ENCODE measurements at regions not wholly inside any gene's neighbourhood (a gene's known extent, or its start where the extent isn't known, plus 50 kb on each side); places are given as distances from the start of the nearest gene placed in this dataset.

DNA sequence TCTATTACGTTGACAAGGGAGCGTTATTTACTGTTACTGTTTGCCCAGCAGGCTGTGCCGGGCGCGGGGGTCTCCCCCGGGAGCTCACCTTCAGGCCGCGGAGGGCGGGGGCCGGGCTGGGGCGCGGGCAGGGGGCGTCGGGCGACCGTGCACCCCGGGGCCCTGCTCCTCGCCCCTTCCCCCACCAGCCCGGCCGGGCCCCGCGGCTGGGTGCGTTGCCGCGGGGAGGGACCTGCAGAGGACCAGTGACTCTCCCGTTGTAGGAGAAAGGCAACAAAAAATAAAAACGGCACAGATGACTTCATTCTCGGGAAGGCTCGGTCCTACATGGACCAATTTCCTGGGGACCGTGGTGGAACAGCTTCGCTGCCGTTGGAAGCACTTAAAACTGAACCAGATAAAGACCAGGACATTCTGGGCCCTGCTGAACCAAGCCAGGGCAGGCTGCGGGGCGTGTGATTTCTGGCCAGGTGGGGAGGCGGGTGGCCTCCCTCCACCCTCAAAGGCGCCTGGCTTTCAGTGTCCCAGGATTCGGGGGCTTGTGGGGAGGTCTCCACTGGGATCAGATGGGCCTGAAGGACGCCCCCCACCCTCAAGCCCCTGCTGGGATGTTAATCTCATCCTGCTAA lies 57.4 kb downstream of the IGLL1 start:
- DNase-seq = no peak

DNA sequence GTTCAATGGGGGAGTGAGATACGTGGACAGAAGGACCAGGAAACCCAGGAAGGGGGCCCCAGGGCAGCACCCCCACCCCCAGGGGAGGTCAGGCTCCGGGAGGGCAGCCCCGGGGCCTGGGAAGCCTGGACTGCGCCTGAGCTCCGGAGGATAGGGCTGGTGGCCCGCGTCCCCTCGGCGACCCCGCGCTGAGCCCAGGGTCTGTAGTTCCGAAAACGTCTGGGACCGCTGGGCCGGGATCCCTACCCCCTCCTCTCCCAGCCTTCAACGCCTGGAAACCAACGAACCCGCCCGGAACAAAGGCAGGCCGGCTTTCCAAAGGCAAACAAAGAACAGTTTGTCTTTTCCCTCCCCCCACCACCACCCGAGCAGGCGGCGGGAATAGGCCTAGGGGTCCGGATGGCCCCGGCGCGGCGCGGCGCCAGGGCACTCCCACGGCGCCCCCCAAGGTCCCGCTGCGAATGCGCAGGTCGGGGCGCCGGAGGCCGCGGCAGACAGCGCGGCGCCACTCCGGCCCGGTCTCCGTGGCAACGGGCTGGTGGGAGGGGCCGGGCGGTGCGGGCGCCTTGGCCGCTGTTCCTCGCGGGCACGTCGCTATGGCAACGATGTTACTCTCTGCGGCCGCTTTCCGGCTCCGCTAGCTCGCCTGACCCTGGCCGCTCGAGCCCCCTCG lies 58.5 kb downstream of the IGLL1 start:
- DNase-seq = peak; percentile 90

DNA sequence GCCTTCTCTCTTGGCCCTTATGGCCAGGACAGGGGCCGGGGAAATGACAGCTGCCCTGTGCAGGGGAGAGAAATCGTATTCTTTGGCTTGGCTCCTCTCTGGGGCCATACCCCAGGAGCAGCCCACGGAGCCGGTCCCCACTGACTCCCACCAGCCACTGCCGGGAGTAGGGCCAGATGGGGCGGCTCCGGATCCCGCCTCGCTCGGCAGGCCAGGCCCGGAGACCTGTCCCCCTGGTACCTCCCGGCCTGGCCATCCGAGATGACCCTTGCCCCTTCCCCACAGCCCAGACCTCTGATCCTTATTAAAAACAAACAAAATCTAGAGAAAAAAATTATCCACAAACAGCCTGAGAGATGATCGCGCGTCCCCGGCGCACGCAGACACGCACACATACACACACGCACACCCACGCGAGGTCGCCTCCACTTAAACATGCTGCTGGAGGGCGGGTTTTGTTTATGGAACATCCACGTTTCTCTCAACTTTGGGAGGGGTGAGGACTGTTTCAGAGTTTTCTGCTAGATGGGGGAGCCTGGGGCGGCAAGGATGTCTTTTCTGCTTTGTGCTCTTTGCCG lies 59.1 kb downstream of the IGLL1 start:
- peak; percentile 13 for DNase-seq

DNA sequence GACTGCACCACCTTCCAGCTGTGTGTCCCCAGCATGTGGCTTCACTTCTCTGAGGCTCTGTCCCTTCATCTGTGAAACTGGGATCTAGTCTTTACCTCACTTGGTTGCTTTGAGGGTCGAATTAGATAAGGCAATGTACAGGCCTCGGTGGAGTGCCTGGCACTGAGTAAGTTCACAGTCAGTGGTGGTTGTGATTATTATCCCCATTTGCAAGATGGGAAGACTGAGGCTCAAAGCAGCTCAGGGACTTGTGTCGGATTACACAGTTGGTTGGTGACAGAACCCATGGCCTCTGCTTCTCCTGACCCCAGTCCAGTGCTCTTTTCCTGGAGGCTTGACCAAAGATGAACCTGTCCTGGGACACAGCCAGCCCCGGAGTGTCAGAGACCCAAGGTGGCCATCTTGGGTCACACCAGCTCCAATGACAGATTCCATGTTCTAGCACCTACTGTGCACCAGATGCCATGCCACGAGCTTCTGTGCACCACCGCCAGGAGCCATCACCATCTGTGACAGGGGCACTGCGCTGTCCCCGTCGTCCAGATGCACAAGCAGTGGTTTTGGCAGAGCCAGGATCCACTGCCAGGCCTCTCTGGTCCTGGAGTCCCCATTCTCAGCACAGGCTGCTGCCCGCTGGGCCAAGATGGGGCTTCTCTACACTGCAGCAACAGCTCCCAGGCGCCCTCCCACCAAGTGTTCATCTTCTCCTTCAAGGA lies 60.5 kb downstream of the IGLL1 start:
- DNase-seq = no peak

DNA sequence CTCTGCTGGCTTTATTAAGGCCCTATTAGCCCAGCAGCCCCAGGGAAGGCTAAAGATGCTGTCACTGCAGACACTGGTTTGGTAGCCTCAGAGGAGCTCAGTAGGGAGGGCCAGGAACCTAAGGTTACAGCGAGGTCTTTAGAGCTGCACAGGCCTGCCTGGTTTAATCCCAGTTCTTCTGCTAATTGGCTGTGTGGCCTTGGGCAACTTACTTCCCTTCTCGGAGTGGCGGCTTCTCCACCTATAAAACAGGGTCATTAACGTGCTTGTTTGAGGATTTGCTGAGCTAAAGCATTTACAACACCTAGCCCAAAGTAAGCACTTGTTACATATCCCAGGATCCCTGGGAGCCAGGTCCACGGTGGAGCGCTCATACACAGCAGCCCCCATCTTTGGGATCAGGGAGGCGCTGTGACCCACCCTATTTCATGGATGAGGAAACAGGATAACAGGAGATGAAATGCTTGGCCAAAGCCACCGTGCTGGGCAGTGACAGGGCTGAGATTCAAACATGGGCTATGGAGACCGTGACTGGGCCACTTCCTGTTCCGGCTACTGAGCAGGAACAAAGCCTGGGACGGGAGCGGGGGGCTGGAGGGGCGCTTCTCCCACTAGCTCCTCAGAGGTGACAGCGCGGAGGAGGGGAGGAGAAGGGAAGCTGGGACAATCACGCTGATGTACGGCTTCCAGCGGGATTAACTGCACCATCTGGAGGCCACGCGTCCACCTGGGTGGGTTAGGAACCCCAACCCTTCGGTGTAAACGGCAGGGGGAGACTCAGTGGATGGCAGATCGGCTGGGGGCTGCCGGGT lies 61.5 kb downstream of the IGLL1 start:
- DNase-seq = no peak

DNA sequence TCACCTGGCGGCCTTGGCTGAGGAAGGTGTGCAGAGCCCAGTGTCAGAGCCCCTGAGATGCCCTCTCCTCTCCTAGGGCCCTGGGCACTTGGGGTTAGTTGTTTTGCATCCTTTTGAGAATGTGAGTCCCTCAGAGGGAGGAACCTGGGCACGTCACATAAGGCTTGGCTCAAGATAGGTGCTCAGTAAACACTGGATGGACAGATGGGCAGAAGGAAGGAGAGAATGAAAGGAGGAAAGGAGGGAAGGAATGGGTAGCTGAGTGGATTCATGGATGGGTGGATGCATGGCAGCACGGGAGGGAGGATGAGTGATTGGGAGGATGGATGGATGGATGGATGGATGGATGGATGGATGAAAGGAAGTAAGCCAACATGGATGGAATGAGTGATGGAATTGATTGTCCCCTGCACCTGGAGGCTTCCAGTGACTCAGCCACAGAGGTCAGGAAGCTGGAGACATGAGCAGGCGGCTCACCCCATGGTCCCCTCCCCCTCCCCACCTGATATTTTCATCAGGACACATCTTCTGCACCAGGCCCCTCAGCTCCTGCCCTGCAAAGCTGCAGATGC lies 62.2 kb downstream of the IGLL1 start:
- no peak for DNase-seq

DNA sequence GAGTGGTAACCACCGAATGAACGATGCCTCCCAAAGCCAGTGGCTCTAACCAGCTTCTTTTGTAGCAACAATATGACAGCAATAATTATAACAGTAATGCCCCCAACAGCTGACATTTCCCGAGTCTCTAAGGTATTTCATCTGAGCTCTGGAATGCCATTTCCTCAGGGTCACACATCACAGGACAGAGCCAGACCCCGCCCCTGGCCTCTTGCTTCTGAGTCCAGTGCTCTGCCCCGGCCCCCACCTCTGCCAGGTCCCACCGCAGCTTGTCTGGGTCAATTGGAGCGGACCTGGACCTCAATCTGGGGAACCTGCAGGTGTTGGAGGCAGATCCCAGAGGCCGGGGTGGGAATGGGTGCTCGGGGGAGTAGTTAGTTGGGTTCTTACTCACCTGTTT lies 63.8 kb downstream of the IGLL1 start:
- DNase-seq = no peak

DNA sequence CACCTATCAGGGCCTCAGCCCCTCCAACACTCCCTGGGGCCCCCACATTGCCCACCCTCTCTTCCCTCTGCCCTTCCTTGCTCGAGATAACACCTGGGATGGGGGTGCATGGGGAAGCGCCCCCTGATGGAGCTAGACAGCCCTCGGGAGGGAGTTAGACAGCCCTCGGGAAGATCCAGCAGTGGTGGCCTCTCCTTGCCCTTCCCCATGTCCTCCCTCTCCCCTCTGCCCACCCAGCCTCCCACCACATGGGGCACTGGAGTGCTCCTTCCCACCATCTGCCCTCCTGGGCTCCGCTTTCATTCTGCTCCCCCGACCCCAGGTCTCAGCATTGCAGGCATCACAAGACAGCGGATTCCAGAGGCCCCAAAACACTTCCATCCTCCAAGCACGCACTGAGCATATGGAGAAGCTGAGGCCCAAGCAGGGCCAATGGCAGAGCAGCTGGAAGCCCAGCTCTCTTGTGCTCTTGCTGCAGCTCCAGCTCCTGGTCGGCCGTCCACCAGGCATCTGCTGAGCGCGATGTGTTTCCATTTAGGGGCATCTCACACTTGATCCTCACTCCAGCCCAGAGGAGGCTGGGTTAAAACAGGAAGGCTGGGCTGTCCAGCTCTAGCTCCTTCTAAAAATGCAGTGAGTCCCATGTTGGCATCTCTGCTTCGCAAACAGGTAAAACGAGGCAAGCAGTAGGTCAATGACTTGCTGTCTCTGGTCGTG lies 65.6 kb downstream of the IGLL1 start:
- no peak for DNase-seq

DNA sequence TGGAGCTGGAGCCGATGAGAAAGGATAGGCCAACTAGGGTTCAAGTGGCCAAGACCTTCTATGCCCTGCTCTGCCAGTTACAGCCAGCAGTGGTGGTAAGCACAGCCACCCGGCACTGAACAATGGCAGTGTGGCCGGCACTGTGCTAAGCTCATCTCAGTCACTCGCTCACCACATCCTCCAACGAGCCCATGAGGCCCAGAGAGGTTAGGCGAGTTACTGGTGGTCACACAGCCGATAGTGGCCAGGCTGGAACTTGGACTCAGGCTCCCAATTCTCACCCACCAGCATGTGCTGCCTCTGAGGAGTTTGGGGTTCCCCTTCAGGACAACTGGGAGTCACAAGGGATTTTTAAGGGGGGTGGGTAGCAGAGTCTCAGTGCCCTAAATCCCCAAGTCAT lies 66.4 kb downstream of the IGLL1 start:
- no peak for DNase-seq

DNA sequence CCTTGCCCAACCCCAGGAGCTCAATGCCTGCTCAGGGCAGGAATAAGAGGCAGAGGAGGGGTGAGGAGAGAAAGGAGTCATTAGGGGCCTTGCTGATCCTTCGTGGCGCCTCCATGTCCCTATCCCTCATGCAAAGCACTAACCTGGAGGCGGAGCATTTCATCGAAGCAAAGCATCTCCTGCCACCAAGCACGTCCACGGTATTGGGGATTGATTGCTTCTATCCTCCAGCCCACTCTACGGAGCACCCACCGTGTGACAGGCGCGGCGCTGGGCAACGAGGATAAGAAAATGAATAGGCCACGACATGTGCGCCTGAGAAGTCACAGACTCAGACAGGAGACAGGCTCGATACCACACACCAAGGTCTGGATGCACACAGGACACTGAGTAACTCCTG lies 67.0 kb downstream of the IGLL1 start:
- DNase-seq = no peak

DNA sequence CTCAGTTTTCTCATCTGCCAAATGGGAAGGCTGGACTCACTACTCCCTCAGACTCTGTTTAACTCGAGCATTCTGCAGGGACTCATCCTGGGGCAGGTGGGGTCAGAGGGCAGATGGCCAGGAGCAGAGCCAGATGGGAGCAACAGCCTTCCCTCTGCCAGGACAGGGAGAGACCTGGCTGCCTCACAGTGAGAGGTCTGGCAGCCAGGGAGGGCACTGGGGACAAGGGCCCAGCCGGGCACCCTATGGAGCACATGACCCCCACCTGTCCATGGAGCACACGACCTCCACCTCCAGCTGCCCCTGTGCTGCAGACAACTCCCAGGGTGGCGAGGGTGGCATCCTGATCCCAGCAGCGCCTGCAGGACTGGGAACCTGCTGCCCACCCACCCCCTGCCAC lies 67.4 kb downstream of the IGLL1 start:
- no peak for DNase-seq

DNA sequence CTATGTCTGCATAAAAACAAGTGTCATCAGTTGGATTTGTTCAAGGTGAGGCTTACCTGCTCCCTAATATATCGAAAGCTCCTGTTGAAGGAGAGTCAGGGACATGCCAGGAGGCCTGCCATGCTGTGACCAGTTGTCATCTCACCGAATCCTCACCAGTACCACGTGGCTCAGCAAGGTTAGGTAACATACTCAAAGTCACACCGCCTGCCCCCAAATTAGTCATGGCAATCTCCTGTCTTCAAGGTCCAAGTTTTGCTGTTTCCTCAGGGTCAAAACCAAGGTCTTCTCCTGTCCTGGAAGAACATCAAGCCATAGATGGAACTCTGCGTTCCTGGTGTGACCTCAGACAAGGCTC lies 67.8 kb downstream of the IGLL1 start:
- DNase-seq = no peak

DNA sequence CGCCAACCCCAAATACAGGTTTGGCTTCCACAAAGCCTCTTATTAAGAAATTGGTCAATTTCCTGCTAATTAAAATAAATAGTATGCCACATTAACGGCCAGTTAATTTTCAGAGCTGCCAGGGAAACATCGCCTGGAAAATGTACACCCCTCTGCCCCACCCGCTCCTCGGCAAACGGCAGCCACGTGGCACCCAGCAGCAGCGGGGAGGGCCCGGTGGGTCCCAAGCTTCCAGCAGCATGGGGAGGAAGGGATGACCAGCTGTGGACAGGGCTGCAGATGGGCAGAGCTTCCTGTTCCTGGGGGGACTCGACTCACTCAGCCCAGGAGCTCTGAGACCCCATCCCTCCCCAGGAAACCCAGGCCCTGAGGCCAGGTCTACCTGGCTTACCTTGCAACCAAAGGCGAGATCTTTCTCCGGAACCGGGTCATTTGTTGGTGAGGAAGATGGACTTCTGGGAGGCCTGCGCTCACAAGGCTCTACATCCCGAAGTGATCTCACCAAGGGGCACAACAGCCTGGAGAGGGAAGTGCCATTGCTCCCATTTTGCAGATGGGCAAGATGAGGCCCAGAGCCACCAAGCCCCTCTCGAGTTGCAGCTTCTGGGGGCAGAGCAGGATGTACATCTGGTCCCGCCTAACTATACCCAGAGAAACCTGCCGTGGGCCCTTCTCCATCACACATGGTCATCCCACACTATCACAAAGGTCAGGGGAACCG lies 68.3 kb downstream of the IGLL1 start:
- no peak for DNase-seq

DNA sequence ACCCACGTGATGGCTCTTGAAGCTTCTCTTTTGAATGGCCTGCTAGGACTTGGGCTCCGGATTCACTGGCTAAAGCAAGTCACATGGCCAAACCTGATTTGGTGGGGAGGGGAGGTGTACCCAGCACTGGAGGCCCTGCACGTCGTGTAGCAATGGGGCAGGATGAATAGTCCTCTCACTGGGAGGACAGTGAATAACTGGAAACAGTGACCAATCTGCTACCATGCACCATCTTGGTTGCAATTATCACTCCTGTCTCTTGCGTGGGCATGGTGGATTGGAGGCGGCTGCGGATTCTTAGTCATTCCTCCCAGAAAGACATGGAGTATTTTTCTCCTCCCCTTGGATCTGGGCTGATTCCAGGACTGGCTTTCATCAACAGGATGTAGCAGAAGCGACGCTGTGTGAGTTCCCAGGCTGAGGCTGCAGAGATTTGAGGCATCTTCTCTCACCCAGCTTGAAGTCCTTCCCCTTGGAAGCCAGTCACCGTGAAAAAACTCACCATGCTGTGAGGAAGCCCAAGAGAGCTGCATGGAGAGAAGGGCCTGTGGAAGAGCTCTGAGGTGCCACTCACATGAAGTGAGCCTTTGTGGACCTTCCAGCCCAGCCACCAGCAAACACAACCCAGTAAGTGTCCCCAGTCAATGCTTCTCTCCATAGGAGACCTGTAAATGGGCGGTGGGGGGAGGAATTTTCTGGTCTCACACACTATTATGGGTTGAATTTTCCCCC lies 70.4 kb downstream of the IGLL1 start:
- DNase-seq = peak; percentile 25

DNA sequence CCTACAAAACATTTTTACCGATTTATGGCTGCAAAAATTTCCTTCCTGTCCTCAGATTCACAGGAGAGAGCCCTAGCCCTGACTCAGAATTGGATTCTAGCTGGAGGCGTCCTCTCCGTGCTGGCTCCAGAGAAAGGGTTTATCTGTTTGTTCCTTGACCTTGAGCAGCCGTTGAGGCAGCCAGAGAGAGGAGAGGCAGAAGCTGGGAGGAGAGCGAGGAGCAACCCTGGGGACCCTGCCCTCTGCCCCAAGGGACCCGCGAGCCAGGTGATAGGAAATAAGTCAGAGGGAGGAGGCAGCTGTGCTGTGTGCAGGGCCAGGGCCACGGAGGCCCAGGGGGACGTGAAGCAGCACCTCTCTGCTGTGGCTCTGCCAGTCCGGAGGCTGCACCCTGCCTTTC lies 75.6 kb downstream of the IGLL1 start:
- DNase-seq = no peak

DNA sequence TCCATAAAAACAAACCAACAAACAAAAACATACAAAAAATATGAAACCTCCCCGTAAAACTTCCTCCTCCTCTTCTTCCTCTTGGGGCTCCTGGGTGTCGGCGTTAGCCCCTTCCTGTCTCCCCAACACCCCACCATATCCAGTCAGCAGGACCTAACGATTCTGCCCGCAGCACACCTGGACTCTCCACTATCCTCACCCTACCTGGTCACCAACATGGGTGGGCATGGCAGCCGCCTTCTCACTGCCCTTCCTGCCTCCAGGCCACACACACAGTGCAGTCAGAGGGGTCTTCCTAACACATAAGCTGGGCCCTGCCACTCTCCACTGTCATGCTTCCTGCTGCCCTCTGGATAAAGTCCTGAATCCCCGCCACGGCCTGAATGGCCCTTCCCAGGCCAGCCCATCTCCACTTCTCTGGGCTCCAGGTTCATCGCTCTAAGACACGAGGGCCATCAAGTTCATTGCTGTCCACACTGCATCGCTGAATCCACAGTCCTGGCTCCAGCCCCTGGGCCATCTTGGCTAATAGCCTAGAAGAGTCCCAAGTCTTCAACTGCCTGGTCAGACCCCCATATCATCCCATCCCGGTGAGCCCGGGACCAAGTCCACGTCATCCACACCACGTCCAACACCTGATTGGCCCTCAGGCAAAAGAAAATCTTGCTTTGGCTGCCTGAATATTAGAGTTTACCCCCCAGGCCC lies 76.2 kb downstream of the IGLL1 start:
- no peak for DNase-seq

DNA sequence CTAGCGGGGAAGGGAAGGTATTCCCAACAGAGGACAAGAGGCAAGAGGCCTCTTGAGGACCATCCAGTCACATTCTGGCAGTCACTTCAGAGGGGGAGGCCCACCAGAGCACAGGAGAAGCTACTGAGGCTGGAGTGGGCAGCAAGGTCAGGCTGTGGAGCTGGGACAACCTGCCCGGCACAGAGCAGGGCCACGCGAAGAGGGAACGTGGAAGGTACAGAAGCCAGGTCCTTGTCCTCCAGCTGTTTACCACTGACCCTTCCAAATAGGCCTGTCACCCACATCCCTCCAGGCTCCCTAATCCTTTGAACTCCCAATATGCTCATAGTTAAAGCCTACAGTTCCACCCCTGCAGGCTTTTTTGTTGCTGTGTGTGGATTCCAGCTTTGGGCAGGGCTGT lies 76.9 kb downstream of the IGLL1 start:
- DNase-seq = no peak

DNA sequence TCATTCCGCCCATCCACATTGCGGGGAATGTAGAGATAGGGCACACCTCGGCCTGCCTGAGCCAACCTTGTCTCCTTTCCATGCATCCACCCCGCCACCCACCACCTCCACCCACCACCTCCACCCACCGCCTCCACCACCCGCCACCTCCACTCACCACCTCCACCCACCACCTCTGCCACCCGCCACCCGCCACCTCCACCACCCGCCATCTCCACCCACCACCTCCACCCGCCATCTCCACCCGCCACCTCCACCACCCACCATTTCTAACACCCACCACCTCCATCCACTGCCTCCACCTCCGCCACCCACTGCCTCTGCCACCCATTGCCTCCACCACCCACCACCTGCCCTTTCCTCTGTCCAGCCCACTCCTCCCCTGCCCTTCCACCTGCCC lies 78.4 kb downstream of the IGLL1 start:
- no peak for DNase-seq

DNA sequence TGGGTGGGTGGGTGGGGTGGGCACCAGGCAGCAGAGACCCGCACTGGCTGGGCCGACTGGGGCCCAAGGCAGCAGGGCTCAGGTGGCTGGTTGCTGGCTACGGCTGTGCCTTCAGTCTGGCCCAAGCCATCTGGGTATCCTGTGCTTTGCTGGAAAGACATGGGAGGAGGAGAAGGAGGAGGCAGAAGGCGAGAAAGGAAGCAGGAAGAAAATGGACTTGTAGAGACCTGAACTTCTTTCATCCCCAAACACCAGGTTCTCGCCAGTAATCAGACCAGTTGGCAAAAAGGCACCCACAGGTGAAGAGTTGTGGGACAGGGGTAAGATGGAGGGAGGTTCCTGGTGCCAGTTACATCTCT lies 78.8 kb downstream of the IGLL1 start:
- DNase-seq = no peak

All from fibroblast of skin of abdomen (primary cell).